Fibroblast of pulmonary artery (primary cell): ENCODE measurements at regions not wholly inside any gene's neighbourhood (a gene's known extent, or its start where the extent isn't known, plus 50 kb on each side); places are given as distances from the start of the nearest gene placed in this dataset.

ENCODE experiments used
- DNase-seq: peaks from one replicate; pipeline ENCODE4 v3.0.0-alpha.2; 2010; ENCODE audit warnings: low read depth
- H3K4me3 ChIP-seq: replicated peaks from 2 replicates; pipeline ENCODE4 v1.5.1; 2011; ENCODE audit warnings: low read depth, mild to moderate bottlenecking, control low read depth, low read length, moderate library complexity
- CTCF ChIP-seq: IDR thresholded peaks from 2 replicates; pipeline ENCODE4 v1.5.1; 2011; ENCODE audit warnings: mild to moderate bottlenecking, control low read depth, low read length, inconsistent platforms; ENCODE audit errors: missing control alignments

GRCh38 chr16:60180609-60181008 lies 1446.5 kb upstream of the GOT2 start:
- no peak for DNase-seq
- no peak for TF ChIP-seq CTCF
- H3K4me3 ChIP-seq, result no peak overlapping the region

GRCh38 chr16:60170196-60170595 lies 1436.1 kb upstream of the GOT2 start:
- no peak for TF ChIP-seq CTCF
- no peak for DNase-seq
- no peak overlapping the region for H3K4me3 ChIP-seq

GRCh38 chr16:60166111-60166510 lies 1432.0 kb upstream of the GOT2 start:
- no peak for TF ChIP-seq CTCF
- no peak overlapping the region for H3K4me3 ChIP-seq
- no peak for DNase-seq

GRCh38 chr16:60151987-60152386 lies 1417.9 kb upstream of the GOT2 start:
- TF ChIP-seq CTCF, result no peak
- no peak for DNase-seq
- no peak overlapping the region for H3K4me3 ChIP-seq

- no peak for TF ChIP-seq CTCF
- H3K4me3 ChIP-seq, result no peak overlapping the region
- no peak for DNase-seq
Measured at GRCh38 chr16:60150907-60151306, 1416.8 kb upstream of the GOT2 start.

GRCh38 chr16:60143348-60143705 lies 1409.2 kb upstream of the GOT2 start:
- no peak for DNase-seq
- TF ChIP-seq CTCF, result no peak
- H3K4me3 ChIP-seq, result no peak overlapping the region

GRCh38 chr16:60142619-60143347 lies 1408.7 kb upstream of the GOT2 start:
- peak; percentile 1 for DNase-seq
- TF ChIP-seq CTCF, result no peak
- no peak overlapping the region for H3K4me3 ChIP-seq
